K562 (cell line): ENCODE measurements at regions not wholly inside any gene's neighbourhood (a gene's known extent, or its start where the extent isn't known, plus 50 kb on each side); places are given as distances from the start of the nearest gene placed in this dataset.

Experiments
- ATAC-seq: fragments of 200-7000 bp; cut with Tn5 transposase; 3 replicates; pipeline ENCODE4 v1.9.1; 2020; ENCODE audit warnings: moderate library complexity
- BruUV-seq: library from RNA; stranded (reverse); fragments of 400-500 nt; replicated peaks from 2 replicates; lab custom pipeline; 2021; lab: Mats Ljungman, UMichigan
- CTCF ChIA-PET: fragments of 300-600 bp; formaldehyde crosslinking; extraction: SDS; loops from one replicate; lab custom pipeline; 2021; ENCODE audit warnings: low intra/inter-chr PET ratio; lab: Yijun Ruan, JAX
- POLR2A ChIA-PET: fragments of 300-600, 350-650 bp; sonication (Branson Sonifier 250); formaldehyde crosslinking; extraction: SDS; loops from one replicate; lab custom pipeline; 2021; ENCODE audit warnings: antibody characterized with exemption, inconsistent platforms; lab: Yijun Ruan, JAX
- DNase-seq, 4 experiments: peaks; one replicate each; pipeline versions ENCODE4 v3.0.0 to v3.0.0-alpha.2; 2011 to 2018; ENCODE audit warnings: low spot score in 3 of 4, mixed read lengths in 3 of 4; ENCODE audit errors: extremely low read depth in 1 of 4
- FAIRE-seq: peaks from 2 replicates; lab custom pipeline; 2011; peaks lifted over from hg19 to GRCh38; lab: Jason Lieb, UNC
- H2AFZ ChIP-seq: 2 replicates; pipeline ENCODE4 v1.6.0; 2011; ENCODE audit warnings: low read depth, low read length, control low read depth, inconsistent platforms
- H3K27ac ChIP-seq: fragments of 200-600 bp; 3 replicates; pipeline ENCODE4 v1.8.0; 2011; ENCODE audit warnings: low read depth, mild to moderate bottlenecking, control low read depth, inconsistent platforms, low read length, moderate library complexity, mixed read lengths; ENCODE audit errors: extremely low read depth
- H3K27me3 ChIP-seq, 2 experiments: fragments of 300-600 bp in 1 of 2; 2 replicates in 1 of 2; 3 replicates in 1 of 2; pipeline versions ENCODE4 v1.6.0 to v1.8.0; 2011; ENCODE audit warnings: inconsistent platforms in 2 of 2, low read length in 2 of 2, mild to moderate bottlenecking in 1 of 2, mixed read lengths in 1 of 2, moderate library complexity in 1 of 2; ENCODE audit not compliant: control insufficient read depth in 2 of 2, insufficient read depth in 2 of 2
- H3K36me3 ChIP-seq: fragments of 300-600 bp; 3 replicates; pipeline ENCODE4 v1.8.0; 2011; ENCODE audit warnings: mild to moderate bottlenecking, low read length, inconsistent platforms; ENCODE audit not compliant: control insufficient read depth, insufficient read depth
- H3K4me1 ChIP-seq, 2 experiments: fragments of 200-600 bp in 1 of 2; replicated peaks in 1 of 2; 2 replicates in 1 of 2; 3 replicates in 1 of 2; pipeline versions ENCODE4 v1.5.1 to v1.8.0; 2011; ENCODE audit warnings: inconsistent platforms in 2 of 2, low read length in 2 of 2, mild to moderate bottlenecking in 1 of 2, mixed read lengths in 1 of 2, moderate library complexity in 1 of 2; ENCODE audit not compliant: control insufficient read depth in 2 of 2, insufficient read depth in 2 of 2
- H3K4me2 ChIP-seq: 2 replicates; pipeline ENCODE4 v1.6.1; 2011; ENCODE audit warnings: low read length, control low read depth, inconsistent platforms, mixed read lengths; ENCODE audit not compliant: insufficient read depth
- H3K4me3 ChIP-seq: fragments of 200-600 bp; sonication (generic), shearing (Covaris generic); 2 replicates; pipeline ENCODE4 v1.5.1; 2016; ENCODE audit warnings: control low read depth, inconsistent platforms
- H3K79me2 ChIP-seq: fragments of 200-600 bp; 3 replicates; pipeline ENCODE4 v1.8.0; 2011; ENCODE audit warnings: low read length, inconsistent platforms; ENCODE audit not compliant: control insufficient read depth, insufficient read depth
- H3K9ac ChIP-seq, 2 experiments: 2 replicates each; pipeline versions ENCODE4 v1.6.0 to v1.6.1; 2011; ENCODE audit warnings: low read depth in 2 of 2, low read length in 2 of 2, control low read depth in 1 of 2, inconsistent platforms in 1 of 2, mild to moderate bottlenecking in 1 of 2, mixed read lengths in 1 of 2; ENCODE audit not compliant: insufficient read depth in 1 of 2
- H3K9me1 ChIP-seq: one replicate; pipeline ENCODE4 v1.6.0; 2011; ENCODE audit warnings: inconsistent platforms, mild to moderate bottlenecking, low read length, moderate library complexity; ENCODE audit not compliant: control insufficient read depth, insufficient read depth
- H3K9me3 ChIP-seq: replicated peaks from 2 replicates; pipeline ENCODE4 v1.5.1; 2011; ENCODE audit warnings: low read depth, low read length, inconsistent platforms; ENCODE audit not compliant: control insufficient read depth, insufficient read depth
- H4K20me1 ChIP-seq: replicated peaks from 2 replicates; pipeline ENCODE4 v1.6.1; 2011; ENCODE audit warnings: low read length, inconsistent platforms, mixed read lengths; ENCODE audit not compliant: control insufficient read depth, insufficient read depth
- CBX2 ChIP-seq: fragments of 200-600 bp; sonication (generic); IDR thresholded peaks from one replicate; pipeline ENCODE4 v1.6.1; 2012; ENCODE audit warnings: mild to moderate bottlenecking, low read length, inconsistent platforms; ENCODE audit not compliant: insufficient read depth, poor library complexity, severe bottlenecking
- GMEB1 ChIP-seq: fragments of 250-450 bp; sonication (Bioruptor Pico); IDR thresholded peaks from 2 replicates; pipeline ENCODE4 v1.4.0; 2020; ENCODE audit warnings: mild to moderate bottlenecking
- HNRNPUL1 ChIP-seq: fragments of 200-400 bp; formaldehyde crosslinking; IDR thresholded peaks from 2 replicates; pipeline ENCODE4 v1.6.1; 2017; ENCODE audit warnings: low read length
- IFI16 ChIP-seq: fragments of 250-450 bp; sonication (Bioruptor Pico); IDR thresholded peaks from 2 replicates; pipeline ENCODE4 v2.1.2; 2022; ENCODE audit warnings: mild to moderate bottlenecking, inconsistent platforms
- POLR2B ChIP-seq: fragments of 450-650 bp; IDR thresholded peaks from 2 replicates; pipeline ENCODE4 v1.6.1; 2018; ENCODE audit warnings: low read depth; ENCODE audit not compliant: partially characterized antibody
- SLC30A9 ChIP-seq: fragments of 250-450 bp; sonication (Bioruptor Pico); IDR thresholded peaks from 2 replicates; pipeline ENCODE4 v1.8.0; 2022; ENCODE audit warnings: mild to moderate bottlenecking, moderate library complexity
- TAF7 ChIP-seq: fragments of 450-650 bp; IDR thresholded peaks from 2 replicates; pipeline ENCODE4 v1.6.1; 2016; ENCODE audit warnings: missing genetic modification characterization, missing compliant biosample characterization
- TSHZ1 ChIP-seq: fragments of 250-450 bp; sonication (Bioruptor Pico); IDR thresholded peaks from 2 replicates; pipeline ENCODE4 v1.4.0; 2020; ENCODE audit warnings: mild to moderate bottlenecking, moderate library complexity
- USF1 ChIP-seq: sonication (generic); formaldehyde crosslinking; IDR thresholded peaks from 2 replicates; pipeline ENCODE4 v1.9.0; 2022; ENCODE audit warnings: mild to moderate bottlenecking, missing genetic modification reagents
- ZBTB17 ChIP-seq: fragments of 450-650 bp; formaldehyde crosslinking; IDR thresholded peaks from 2 replicates; pipeline ENCODE4 v1.4.0; 2020; ENCODE audit warnings: mild to moderate bottlenecking
- ZBTB26 ChIP-seq: fragments of 450-650 bp; formaldehyde crosslinking; IDR thresholded peaks from 2 replicates; pipeline ENCODE4 v1.4.0; 2022; ENCODE audit warnings: missing genetic modification characterization
- ZBTB7A ChIP-seq: IDR thresholded peaks from 2 replicates; pipeline ENCODE4 v1.6.1; 2011; ENCODE audit warnings: low read depth, mild to moderate bottlenecking, low read length, moderate library complexity, borderline replicate concordance; ENCODE audit not compliant: control insufficient read depth
- ZNF174 ChIP-seq: fragments of 250-450 bp; sonication (Bioruptor Pico); IDR thresholded peaks from 2 replicates; pipeline ENCODE4 v1.4.0; 2020; ENCODE audit warnings: mild to moderate bottlenecking
- ZNF395 ChIP-seq: fragments of 200-800 bp; sonication (Bioruptor generic); IDR thresholded peaks from 2 replicates; pipeline ENCODE4 v1.6.1; 2017; ENCODE audit warnings: missing genetic modification characterization, missing compliant biosample characterization
- ZZZ3 ChIP-seq: fragments of 450-650 bp; IDR thresholded peaks from 2 replicates; pipeline ENCODE4 v1.6.1; 2016; ENCODE audit warnings: antibody characterized with exemption, mild to moderate bottlenecking, moderate library complexity
- WGBS: fragments of 100-300 bp; shearing (Covaris generic); methylation state at CpG from one replicate; pipeline ENCODE4 v1.1.6; 2016; ENCODE audit warnings: low coverage, mixed read lengths; ENCODE audit not compliant: insufficient coverage; ENCODE audit errors: missing lambda C conversion rate; 5-methylcytosine and 5-hydroxymethylcytosine counted together
- in situ Hi-C: fragments of 300-500 bp; cut with MboI; formaldehyde crosslinking; loops from 4 replicates; pipeline ENCODE4 v1.15.0; 2018; ENCODE audit warnings: inconsistent platforms, mixed read lengths
- intact Hi-C: fragments of 100-400 bp; cut with micrococcal nuclease; formaldehyde crosslinking; loops from 2 replicates; pipeline ENCODE4 v1.14.2; 2022

- ChIA-PET POLR2A (interaction anchor here (1.2 kb wide), 1 partner anchor 14 kb away, joined by 5 read pairs; no protein-coding TSS in a partner anchor), CTCF (no interaction called here)
- Histone ChIP-seq H3K9me1 (no peaks in the 10 kb centered on the region), H3K9me3 (no peaks in the 10 kb centered on the region), H3K27ac (no peak overlapping the region), H4K20me1 (no peaks in the 10 kb centered on the region), H2AFZ (no peak overlapping the region), H3K79me2 (no peaks in the 10 kb centered on the region), H3K36me3 (no peaks in the 10 kb centered on the region), H3K9ac (no peak overlapping the region), H3K27me3 (no peaks in the 10 kb centered on the region), H3K4me1 (peaks cover 0 to 2% of the 10 kb centered on the region in 2 experiments; a peak in 1 of 5 replicates), H3K4me2 (no peak overlapping the region), H3K4me3 (no peak overlapping the region)
- in situ Hi-C loops = no loop called here
- FAIRE-seq = no peak
- DNase-seq = no peak
- intact Hi-C loops = no loop called here
- ATAC-seq = no peak
- no TSS peak for BruUV-seq
- WGBS = 24% methylated on average over 2 of the region's 2 CpGs
- TF ChIP-seq ZZZ3 = no peak
- no peak for TF ChIP-seq ZNF395 (CRISPR knock-in tag)
- no peak for TF ChIP-seq ZBTB7A
- no peak for TF ChIP-seq HNRNPUL1
- no peak for TF ChIP-seq GMEB1 (CRISPR knock-in tag)
- no peak for TF ChIP-seq ZBTB26 (CRISPR knock-in tag)
- no peak for TF ChIP-seq TSHZ1 (CRISPR knock-in tag)
- TF ChIP-seq SLC30A9 (CRISPR knock-in tag) = no peak
- TF ChIP-seq POLR2B = no peak
- no peak for TF ChIP-seq USF1
- no peak for TF ChIP-seq CBX2
- no peak for TF ChIP-seq IFI16 (CRISPR knock-in tag)
- TF ChIP-seq ZBTB17 (CRISPR knock-in tag) = no peak
- TF ChIP-seq ZNF174 (CRISPR knock-in tag) = no peak
- TF ChIP-seq TAF7 (tag) = no peak
Observed at GRCh38 chr3:178203650-178204049, 332.6 kb upstream of the KCNMB2 start.
